Endothelial cell (in vitro differentiated cells): ENCODE measurements at regions not wholly inside any gene's neighbourhood (a gene's known extent, or its start where the extent isn't known, plus 50 kb on each side); places are given as distances from the start of the nearest gene placed in this dataset.

Source experiments
- DNase-seq: peaks from one replicate; pipeline ENCODE4 v3.0.0; 2021; ENCODE audit warnings: low spot score
- H3K27ac Mint-ChIP-seq: one replicate; pipeline ENCODE4 v1.8.0; 2021; ENCODE audit warnings: mixed read lengths, inconsistent platforms; ENCODE audit not compliant: unreplicated experiment
- H3K27me3 Mint-ChIP-seq: one replicate; pipeline ENCODE4 v1.8.0; 2021; ENCODE audit warnings: mild to moderate bottlenecking, moderate library complexity, mixed read lengths, inconsistent platforms; ENCODE audit not compliant: unreplicated experiment
- H3K36me3 Mint-ChIP-seq: one replicate; pipeline ENCODE4 v1.8.0; 2021; ENCODE audit warnings: mild to moderate bottlenecking, low read depth, mixed read lengths, inconsistent platforms; ENCODE audit not compliant: unreplicated experiment
- H3K4me1 Mint-ChIP-seq: one replicate; pipeline ENCODE4 v1.8.0; 2021; ENCODE audit warnings: mild to moderate bottlenecking, mixed read lengths, inconsistent platforms; ENCODE audit not compliant: unreplicated experiment
- H3K4me3 Mint-ChIP-seq: one replicate; pipeline ENCODE4 v1.8.0; 2021; ENCODE audit warnings: mild to moderate bottlenecking, mixed read lengths, inconsistent platforms; ENCODE audit not compliant: unreplicated experiment
- H3K9me3 Mint-ChIP-seq: one replicate; pipeline ENCODE4 v1.8.0; 2021; ENCODE audit warnings: mixed read lengths, inconsistent platforms; ENCODE audit not compliant: unreplicated experiment
- TF ChIP-seq, protein P1 (sequence below): fragments of 200-600 bp; sonication (generic); IDR thresholded peaks from one replicate; pipeline ENCODE4 v1.5.0; 2021; ENCODE audit warnings: antibody characterized with exemption; ENCODE audit not compliant: unreplicated experiment

- TF ChIP-seq, protein P1, sequence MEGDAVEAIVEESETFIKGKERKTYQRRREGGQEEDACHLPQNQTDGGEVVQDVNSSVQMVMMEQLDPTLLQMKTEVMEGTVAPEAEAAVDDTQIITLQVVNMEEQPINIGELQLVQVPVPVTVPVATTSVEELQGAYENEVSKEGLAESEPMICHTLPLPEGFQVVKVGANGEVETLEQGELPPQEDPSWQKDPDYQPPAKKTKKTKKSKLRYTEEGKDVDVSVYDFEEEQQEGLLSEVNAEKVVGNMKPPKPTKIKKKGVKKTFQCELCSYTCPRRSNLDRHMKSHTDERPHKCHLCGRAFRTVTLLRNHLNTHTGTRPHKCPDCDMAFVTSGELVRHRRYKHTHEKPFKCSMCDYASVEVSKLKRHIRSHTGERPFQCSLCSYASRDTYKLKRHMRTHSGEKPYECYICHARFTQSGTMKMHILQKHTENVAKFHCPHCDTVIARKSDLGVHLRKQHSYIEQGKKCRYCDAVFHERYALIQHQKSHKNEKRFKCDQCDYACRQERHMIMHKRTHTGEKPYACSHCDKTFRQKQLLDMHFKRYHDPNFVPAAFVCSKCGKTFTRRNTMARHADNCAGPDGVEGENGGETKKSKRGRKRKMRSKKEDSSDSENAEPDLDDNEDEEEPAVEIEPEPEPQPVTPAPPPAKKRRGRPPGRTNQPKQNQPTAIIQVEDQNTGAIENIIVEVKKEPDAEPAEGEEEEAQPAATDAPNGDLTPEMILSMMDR = no peak
- H3K4me1 Mint-ChIP-seq = no peaks in the 10 kb centered on the region
- no peak overlapping the region for H3K27ac Mint-ChIP-seq
- no peak overlapping the region for H3K4me3 Mint-ChIP-seq
- no peaks in the 10 kb centered on the region for H3K9me3 Mint-ChIP-seq
- peaks cover 6% of the 10 kb centered on the region for H3K27me3 Mint-ChIP-seq
- no peak for DNase-seq
- H3K36me3 Mint-ChIP-seq = no peaks in the 10 kb centered on the region
These were observed 50.1 kb upstream of the LMTK2 start for GRCh38 chr7:98056580-98056979.
